ENCODE measurements at regions not wholly inside any gene's neighbourhood (a gene's known extent, or its start where the extent isn't known, plus 50 kb on each side); places are given as distances from the start of the nearest gene placed in this dataset.

GRCh38 chr2:234578389-234578788 is 81.5 kb upstream of the ARL4C start:
- TF ChIP-seq CTCF (IDR thresholded peaks at IDR 0.05), result no peak
- TF ChIP-seq POLR2A (IDR thresholded peaks at IDR 0.05), result no peak

All from vagina (tissue), 2 donors.